ENCODE measurements at regions not wholly inside any gene's neighbourhood (a gene's known extent, or its start where the extent isn't known, plus 50 kb on each side); places are given as distances from the start of the nearest gene placed in this dataset.
A peak's percentile ranks its signal among the peaks of the same experiment; 100 is the strongest.

DNA sequence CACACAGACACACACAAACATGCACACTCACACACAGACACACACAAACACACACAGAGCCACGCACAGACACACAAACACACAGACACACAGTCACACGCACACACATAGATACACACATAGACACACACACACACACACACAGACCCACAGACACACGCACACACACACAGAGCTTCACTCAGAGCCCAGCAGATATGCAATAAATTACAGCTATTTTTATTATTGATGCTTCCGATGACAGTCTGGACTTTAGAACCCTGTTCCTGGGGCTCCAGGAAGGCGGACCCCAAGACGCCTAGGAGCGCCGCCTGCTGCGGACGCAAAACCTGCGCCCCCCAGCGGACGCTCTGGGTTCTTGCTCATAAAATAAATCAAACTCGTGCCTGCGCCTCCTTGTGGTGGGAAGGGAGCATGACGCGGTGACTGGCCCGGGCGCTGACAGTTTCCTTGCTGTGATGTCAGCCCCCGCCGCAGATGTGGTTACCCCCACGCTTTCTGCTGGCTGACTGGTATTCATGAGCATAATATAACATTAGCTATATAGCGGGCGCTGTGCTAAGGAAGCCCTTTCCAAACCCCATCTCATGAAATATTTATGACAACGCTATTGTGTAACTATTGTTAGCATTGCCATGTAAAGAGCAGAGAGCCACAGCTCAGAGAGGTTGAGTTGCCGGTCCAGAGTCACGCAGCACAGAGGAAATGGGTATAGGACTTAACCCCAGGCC lies 64.4 kb upstream of the TM9SF2 start:
- DNase-seq = peak; percentile 94

DNA sequence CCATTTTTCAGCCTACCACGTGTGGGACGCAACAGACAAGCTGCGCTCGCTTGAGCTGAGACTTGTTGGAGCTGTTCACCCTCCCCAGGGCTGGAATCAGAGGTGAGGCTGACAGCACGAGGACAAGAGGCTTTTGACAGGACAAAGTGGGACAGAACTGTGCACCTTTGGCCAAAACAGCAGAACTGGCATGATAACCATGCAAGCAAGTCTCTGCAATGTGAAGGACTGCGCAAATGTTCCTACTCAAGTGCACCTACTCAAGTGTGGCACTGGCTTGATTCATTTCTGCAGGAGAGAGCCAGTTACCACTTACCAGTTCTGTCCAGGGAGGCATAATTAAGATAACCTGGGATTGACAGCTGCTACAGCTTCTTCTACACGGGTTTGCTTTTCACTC lies 62.2 kb upstream of the TM9SF2 start:
- DNase-seq = no peak

DNA sequence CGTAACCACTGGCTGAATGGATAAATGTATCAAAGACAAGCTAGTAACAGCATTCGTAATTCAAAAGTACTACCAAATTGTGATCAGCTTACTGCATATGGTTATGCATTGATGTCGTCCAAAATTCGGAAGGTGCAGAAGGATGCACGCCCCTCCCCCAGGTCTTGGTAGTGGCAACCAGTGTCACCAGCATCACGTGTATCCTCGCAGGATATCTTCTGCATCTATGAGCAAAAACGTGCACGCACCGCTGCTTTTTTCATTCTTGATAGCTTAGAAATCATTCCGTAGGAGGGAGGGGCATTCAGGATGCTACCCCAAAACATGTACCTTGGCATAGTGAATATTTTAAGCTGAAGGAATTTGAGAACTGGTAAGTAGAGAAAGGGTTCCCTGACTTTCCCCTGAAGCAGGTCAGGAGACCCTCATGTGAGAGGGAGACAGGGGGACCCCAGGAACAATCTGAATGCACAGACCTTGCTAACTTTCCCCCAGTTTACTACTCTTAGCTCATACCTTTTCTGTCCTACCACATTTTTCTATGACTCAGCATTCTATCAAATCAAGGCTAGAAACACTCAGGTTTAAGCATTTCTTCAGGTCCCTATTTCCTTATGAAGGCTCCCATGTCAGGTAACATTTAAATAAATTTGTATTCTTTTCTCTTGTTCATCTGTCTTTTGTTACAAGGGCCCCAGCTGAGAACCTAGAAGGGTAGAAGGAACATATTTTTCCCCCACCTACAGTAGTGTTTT lies 61.2 kb upstream of the TM9SF2 start:
- no peak for DNase-seq

DNA sequence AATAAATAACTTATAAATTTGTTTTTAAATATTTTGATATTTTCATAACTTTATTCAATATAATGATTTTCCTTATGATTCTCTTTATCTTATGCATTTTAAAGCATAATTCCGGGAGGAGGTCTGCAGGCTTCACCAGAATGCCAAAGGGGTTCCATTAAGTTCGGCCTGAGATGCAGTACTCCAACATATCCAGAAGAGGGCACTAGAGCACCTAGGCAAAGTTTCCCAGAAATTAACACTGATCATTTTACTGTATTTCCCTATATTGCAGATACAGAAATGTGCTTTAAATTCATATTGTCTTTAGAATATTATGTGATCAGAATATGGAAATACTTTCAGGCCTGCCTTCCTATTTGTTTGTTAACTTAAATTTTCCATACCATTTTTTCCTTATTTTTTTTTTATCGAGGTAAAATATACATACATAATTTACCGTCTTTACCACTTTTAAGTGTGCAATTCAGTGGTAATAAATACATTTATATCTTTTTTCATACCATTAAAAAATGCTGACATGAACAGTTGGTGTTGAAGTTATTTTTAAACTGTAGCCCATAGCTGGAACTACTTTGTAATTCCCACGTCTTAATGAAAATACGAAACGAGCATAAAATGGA lies 58.9 kb upstream of the TM9SF2 start:
- peak; percentile 73 for DNase-seq

DNA sequence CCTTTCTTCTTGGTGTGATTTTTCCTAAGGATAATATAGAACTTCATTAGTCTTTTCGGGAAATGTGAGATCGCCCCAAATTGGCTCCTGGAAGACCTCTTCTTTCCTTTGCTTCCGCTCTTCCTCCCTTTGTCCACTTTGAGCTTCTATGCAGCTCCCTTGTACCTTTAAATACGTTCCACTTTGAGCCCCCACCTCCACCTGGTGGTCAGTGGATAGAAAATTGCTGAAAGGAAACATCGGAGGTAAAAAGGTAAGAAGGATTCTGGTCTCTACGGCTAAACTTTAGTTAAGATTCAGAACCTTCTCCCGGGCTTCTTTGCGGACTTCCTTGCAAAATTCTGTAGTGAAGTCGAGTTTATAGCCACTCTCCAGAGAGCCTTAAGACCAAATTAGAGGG lies 55.0 kb upstream of the TM9SF2 start:
- DNase-seq = no peak

DNA sequence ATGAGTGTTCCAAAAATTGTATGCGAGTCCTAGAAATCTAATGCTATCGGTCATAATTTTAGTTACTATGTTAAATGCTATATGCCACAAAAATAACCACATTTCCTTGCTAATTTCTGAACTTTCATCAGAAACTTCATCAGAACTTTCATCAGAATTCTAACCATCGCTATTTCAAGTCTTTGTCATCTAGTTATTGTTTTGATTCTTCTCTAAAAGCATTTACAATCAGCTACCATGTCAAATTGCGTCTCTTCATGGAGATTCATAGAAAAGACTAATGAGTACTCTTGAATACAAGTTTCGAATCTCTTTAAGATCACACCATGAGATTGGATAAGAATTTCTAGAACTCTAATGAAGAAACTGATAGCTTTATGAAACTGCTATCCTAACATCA lies 52.7 kb upstream of the TM9SF2 start:
- peak; percentile 67 for DNase-seq

DNA sequence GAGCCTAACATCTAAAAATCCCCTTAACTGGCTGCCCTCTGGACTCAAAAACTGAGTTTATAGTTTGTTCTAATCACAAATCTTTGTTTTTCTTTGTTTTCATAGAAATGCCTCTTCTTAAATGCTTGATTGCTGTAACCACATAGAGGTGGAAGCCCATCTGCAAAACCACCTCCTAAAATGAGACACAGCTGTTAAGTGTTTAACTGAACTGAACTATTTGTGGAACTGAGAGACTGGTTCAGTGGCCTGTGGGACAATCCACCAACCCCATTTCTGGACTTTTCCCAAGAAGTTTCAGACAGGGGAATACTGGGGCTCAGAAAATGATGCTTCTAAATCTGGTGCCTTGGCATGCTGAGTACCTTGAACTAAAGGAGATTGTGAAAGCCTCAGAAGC lies 50.9 kb upstream of the TM9SF2 start:
- no peak for DNase-seq

Measured in activated CD4-positive, alpha-beta T cell treated with anti-CD3 and anti-CD28 coated beads, Interleukin-10, Interleukin-2, amounts not matched to agents 100 ng/mL and 50 ng/mL, durations not matched to agents 16 hours and 8 hours (primary cell).